A673 (cell line): ENCODE measurements at regions not wholly inside any gene's neighbourhood (a gene's known extent, or its start where the extent isn't known, plus 50 kb on each side); places are given as distances from the start of the nearest gene placed in this dataset.

Experiments used
- BruUV-seq: library from RNA; stranded (reverse); fragments of 400-500 nt; replicated peaks from 2 replicates; lab custom pipeline; 2021; lab: Mats Ljungman, UMichigan
- CTCF ChIA-PET: fragments of 300-600 bp; sonication (Branson Sonifier 250); formaldehyde crosslinking; loops from one replicate; lab custom pipeline; 2022; ENCODE audit warnings: antibody characterized with exemption; lab: Charles Lee
- POLR2A ChIA-PET: fragments of 300-600 bp; sonication (Branson Sonifier 250); formaldehyde crosslinking; loops from one replicate; lab custom pipeline; 2022; ENCODE audit warnings: antibody characterized with exemption; ENCODE audit not compliant: low non-redundant PET; lab: Charles Lee
- DNase-seq: peaks from one replicate; pipeline ENCODE4 v3.0.0-alpha.2; 2015; ENCODE audit warnings: low spot score
- H3K27ac ChIP-seq: fragments of 200-600 bp; sonication (generic); 2 replicates; pipeline ENCODE4 v1.5.1; 2016; ENCODE audit warnings: mixed run types, low read depth, mild to moderate bottlenecking, mixed read lengths, antibody characterized with exemption, low read length; ENCODE audit not compliant: poor library complexity, severe bottlenecking
- H3K27me3 ChIP-seq: fragments of 200-600 bp; sonication (generic); replicated peaks from 2 replicates; pipeline ENCODE4 v1.6.1; 2017; ENCODE audit warnings: mixed run types, low read depth, mild to moderate bottlenecking, mixed read lengths, antibody characterized with exemption, low read length; ENCODE audit not compliant: insufficient read depth, poor library complexity
- H3K36me3 ChIP-seq: fragments of 200-600 bp; sonication (generic); 2 replicates; pipeline ENCODE4 v1.6.1; 2016; ENCODE audit warnings: mixed run types, mild to moderate bottlenecking, mixed read lengths, antibody characterized with exemption, low read length; ENCODE audit not compliant: insufficient read depth, poor library complexity, severe bottlenecking
- H3K4me1 ChIP-seq: fragments of 200-600 bp; sonication (generic); 2 replicates; pipeline ENCODE4 v1.6.1; 2017; ENCODE audit warnings: mixed run types, mild to moderate bottlenecking, mixed read lengths, antibody characterized with exemption, low read length; ENCODE audit not compliant: insufficient read depth, poor library complexity, severe bottlenecking
- H3K4me3 ChIP-seq: fragments of 200-600 bp; sonication (generic); 2 replicates; pipeline ENCODE4 v1.5.1; 2016; ENCODE audit warnings: low read depth, mixed run types, mild to moderate bottlenecking, mixed read lengths, low read length; ENCODE audit not compliant: poor library complexity, severe bottlenecking
- H3K9me3 ChIP-seq: fragments of 200-600 bp; sonication (generic); 2 replicates; pipeline ENCODE4 v1.6.1; 2016; ENCODE audit warnings: mixed run types, low read depth, mild to moderate bottlenecking, mixed read lengths, antibody characterized with exemption, low read length; ENCODE audit not compliant: poor library complexity, severe bottlenecking
- CTCF ChIP-seq: fragments of 300-800, 200-600 bp; sonication (generic); conservative IDR thresholded peaks from 2 replicates; pipeline ENCODE4 v1.5.1; 2017; ENCODE audit warnings: low read depth, mild to moderate bottlenecking, antibody characterized with exemption, low read length, moderate library complexity, mixed read lengths
- EZH2 ChIP-seq: fragments of 200-600 bp; sonication (generic); IDR thresholded peaks from 2 replicates; pipeline ENCODE4 v1.6.1; 2017; ENCODE audit warnings: borderline replicate concordance, low read depth, mild to moderate bottlenecking, mixed read lengths, antibody characterized with exemption, low read length; ENCODE audit not compliant: poor library complexity, severe bottlenecking
- intact Hi-C: fragments of 100-400 bp; cut with micrococcal nuclease; formaldehyde crosslinking; loops from one replicate; pipeline ENCODE4 v1.10.0; 2022; ENCODE audit not compliant: unreplicated experiment

- Histone ChIP-seq H3K27me3 (no peaks in the 10 kb centered on the region), H3K36me3 (no peaks in the 10 kb centered on the region), H3K27ac (peak overlapping the region; percentile 4), H3K4me1 (peaks cover 44% of the 10 kb centered on the region), H3K9me3 (no peaks in the 10 kb centered on the region), H3K4me3 (no peak overlapping the region)
- ChIA-PET CTCF (no interaction called here), POLR2A (interaction anchor here (0.6 kb wide), 1 partner anchor 8 kb away, joined by 3 read pairs; no protein-coding TSS in a partner anchor)
- no TSS peak for BruUV-seq
- DNase-seq = no peak
- TF ChIP-seq EZH2 (no peak), CTCF (no peak)
- intact Hi-C loops = no loop called here
Observed at GRCh38 chr14:22502007-22502406, 87.0 kb downstream of the DAD1 start.

GRCh38 chr14:22500954-22501726, 87.9 kb downstream of the DAD1 start:
- Histone ChIP-seq H3K27me3 (no peaks in the 10 kb centered on the region), H3K36me3 (no peaks in the 10 kb centered on the region), H3K27ac (no peak overlapping the region), H3K9me3 (no peaks in the 10 kb centered on the region), H3K4me3 (no peak overlapping the region), H3K4me1 (peaks cover 35% of the 10 kb centered on the region)
- ChIA-PET CTCF (no interaction called here), POLR2A (interaction anchor here (0.6 kb wide), 1 partner anchor 168 kb away, joined by 3 read pairs; no protein-coding TSS in a partner anchor)
- DNase-seq = no peak
- intact Hi-C loops = no loop called here
- no TSS peak for BruUV-seq
- no peak for TF ChIP-seq EZH2
- TF ChIP-seq CTCF = no peak

GRCh38 chr14:22500525-22500924, 88.5 kb downstream of the DAD1 start:
- no peaks in the 10 kb centered on the region for H3K27me3 ChIP-seq
- TF ChIP-seq CTCF (no peak), EZH2 (no peak)
- no TSS peak for BruUV-seq
- peaks cover 29% of the 10 kb centered on the region for H3K4me1 ChIP-seq
- intact Hi-C loops = no loop called here
- DNase-seq = no peak
- ChIA-PET CTCF (no interaction called here), POLR2A (no interaction called here)
- H3K9me3 ChIP-seq = no peaks in the 10 kb centered on the region
- no peak overlapping the region for H3K4me3 ChIP-seq
- no peaks in the 10 kb centered on the region for H3K36me3 ChIP-seq
- H3K27ac ChIP-seq = no peak overlapping the region
